ENCODE measurements at regions not wholly inside any gene's neighbourhood (a gene's known extent, or its start where the extent isn't known, plus 50 kb on each side); places are given as distances from the start of the nearest gene placed in this dataset.

DNA sequence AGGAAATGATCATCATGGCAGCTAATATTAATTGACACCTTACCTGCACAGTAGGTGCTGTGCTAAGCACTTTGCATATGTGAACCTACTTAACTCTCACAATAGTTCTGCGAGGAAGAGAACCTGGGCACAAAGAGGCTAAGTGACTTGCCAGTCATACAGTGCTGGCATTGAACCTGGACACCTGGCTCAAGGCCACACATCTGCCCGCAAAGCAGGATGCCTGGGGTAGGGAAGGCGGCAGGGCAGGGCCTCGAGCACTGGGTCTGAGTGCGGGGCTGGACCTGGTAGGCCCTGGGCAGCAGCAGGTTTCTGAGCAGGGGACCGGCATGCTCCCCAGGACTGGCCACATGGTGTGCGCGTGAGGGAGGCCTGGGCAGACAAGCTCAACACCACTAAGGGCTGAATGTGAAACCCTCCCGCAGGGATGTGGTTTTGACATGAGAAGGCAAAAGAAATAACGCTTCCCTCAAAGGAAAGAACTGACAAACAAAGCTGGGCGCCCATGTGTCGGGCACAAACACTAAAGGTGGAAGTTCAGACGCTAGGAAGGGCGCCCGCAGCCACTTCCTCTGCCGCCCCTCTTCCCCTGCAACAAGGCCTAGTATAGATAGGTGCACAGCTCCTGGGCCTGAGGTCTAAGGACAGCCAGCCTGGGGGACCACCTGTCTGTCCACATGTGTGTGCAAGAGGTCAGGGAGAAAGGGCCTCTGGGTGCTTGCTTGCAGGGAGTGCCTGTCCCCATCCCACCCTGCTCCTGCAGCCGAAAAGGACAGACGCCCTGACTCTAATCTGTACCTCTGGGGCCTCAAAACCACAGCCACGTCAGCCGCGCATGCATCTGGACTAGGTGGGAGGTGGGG is 92.5 kb downstream of the ZFP36L2 start:
- DNase-seq (ENCODE audit: low spot score) = no peak
- Histone ChIP-seq H3K27ac (peak overlapping the region in 1 of 2 donors; percentile 73), H3K4me3 (no peak overlapping the region)
- TF ChIP-seq, protein P1, sequence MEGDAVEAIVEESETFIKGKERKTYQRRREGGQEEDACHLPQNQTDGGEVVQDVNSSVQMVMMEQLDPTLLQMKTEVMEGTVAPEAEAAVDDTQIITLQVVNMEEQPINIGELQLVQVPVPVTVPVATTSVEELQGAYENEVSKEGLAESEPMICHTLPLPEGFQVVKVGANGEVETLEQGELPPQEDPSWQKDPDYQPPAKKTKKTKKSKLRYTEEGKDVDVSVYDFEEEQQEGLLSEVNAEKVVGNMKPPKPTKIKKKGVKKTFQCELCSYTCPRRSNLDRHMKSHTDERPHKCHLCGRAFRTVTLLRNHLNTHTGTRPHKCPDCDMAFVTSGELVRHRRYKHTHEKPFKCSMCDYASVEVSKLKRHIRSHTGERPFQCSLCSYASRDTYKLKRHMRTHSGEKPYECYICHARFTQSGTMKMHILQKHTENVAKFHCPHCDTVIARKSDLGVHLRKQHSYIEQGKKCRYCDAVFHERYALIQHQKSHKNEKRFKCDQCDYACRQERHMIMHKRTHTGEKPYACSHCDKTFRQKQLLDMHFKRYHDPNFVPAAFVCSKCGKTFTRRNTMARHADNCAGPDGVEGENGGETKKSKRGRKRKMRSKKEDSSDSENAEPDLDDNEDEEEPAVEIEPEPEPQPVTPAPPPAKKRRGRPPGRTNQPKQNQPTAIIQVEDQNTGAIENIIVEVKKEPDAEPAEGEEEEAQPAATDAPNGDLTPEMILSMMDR (IDR thresholded peaks at IDR 0.05) = no peak

DNA sequence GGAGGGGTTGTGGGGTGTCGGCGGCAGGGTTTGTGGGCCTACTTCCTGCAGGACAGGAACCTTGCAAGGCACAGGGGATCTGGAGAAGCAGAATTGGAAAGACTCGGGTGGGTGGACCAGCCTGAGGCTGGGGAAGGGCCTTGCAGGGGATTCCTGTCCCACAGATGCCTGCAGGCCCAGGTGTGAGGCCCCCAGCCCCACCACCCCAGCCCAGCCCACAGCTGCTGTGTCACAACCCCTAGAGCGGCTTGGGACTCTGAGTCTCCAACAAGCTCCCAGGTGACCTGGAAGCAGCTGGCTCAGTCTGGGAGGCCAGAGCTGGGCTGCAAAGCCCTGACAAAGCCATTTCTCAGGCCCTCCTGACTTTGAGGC is 93.1 kb downstream of the ZFP36L2 start:
- no peak for DNase-seq (ENCODE audit: low spot score)
- no peak overlapping the region for H3K4me3 ChIP-seq
- peak overlapping the region in 1 of 2 donors; percentile 73 for H3K27ac ChIP-seq
- TF ChIP-seq, protein P1 (IDR thresholded peaks at IDR 0.05) = no peak

DNA sequence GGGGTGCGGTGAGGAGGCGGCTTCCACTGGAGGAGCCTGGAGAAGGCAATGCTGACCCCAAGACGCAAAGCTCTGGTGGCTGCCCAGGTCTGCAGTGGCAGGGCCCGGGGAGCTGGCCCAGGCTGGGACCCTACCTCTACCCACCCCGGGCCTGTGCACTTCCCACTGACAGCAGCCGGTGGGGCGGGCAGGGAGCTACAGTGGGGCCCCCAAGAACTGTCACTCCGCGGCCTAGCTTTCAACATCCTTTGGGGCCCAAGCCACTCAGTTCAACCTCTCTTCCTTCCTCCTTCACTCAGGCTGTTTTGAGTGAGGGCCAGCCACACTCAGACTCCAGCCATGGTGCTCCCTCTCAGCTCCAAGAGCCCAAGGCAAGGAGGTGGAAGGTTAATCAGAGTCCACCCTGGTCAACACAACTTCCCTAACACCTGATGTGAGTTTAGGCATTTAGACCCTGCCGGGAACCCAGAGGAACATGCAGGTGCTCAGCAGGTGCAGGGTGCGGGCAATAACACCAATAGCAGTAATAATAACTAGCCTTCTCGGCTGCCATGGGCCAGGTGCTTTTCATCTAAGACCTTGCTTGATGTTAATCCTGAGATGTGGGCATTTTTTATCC is 93.6 kb downstream of the ZFP36L2 start:
- H3K27ac ChIP-seq = peak overlapping the region in 1 of 2 donors; percentile 73
- TF ChIP-seq, protein P1 (IDR thresholded peaks at IDR 0.05) = no peak
- H3K4me3 ChIP-seq = no peak overlapping the region
- no peak for DNase-seq (ENCODE audit: low spot score)

DNA sequence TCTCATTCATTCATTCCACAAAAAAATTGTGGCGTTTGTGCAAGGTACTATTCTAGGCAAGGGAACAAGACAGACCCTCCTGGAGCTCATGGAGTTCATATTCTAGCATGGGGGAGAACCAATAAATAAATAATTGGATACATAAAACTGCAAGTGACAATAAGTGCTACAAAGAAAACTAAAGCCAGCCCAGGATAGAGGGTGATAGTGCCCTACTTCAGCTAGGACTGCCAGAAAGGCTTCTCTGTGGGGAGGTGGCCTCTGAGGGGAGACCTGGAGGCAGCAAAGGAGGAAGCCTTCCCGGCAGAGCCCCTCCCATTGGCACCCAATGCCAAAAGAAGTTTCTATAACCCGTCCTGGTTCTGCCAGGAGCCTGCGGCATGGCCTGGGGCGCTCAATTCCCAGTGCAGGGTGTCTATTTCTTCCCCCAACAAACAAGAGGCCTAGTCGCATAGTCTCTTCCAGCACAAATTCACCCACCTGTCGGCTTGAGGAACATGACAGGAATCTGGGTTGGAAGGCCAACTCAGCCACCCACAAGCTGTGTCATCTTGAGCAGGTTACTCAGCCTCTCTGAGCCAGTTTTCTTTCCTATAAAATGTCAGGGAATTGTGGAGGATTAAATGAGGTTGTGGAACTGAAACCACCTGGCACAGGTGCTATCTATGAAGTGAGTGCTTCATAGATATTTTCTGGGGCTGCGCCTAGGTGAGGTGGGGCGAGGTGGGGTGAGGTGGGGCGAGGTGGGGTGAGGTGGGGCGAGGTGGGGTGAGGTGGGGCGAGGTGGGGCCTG is 94.3 kb downstream of the ZFP36L2 start:
- TF ChIP-seq, protein P1 (IDR thresholded peaks at IDR 0.05) = no peak
- no peak overlapping the region for H3K4me3 ChIP-seq
- H3K27ac ChIP-seq = peak overlapping the region in 1 of 2 donors; percentile 73
- no peak for DNase-seq (ENCODE audit: low spot score)

DNA sequence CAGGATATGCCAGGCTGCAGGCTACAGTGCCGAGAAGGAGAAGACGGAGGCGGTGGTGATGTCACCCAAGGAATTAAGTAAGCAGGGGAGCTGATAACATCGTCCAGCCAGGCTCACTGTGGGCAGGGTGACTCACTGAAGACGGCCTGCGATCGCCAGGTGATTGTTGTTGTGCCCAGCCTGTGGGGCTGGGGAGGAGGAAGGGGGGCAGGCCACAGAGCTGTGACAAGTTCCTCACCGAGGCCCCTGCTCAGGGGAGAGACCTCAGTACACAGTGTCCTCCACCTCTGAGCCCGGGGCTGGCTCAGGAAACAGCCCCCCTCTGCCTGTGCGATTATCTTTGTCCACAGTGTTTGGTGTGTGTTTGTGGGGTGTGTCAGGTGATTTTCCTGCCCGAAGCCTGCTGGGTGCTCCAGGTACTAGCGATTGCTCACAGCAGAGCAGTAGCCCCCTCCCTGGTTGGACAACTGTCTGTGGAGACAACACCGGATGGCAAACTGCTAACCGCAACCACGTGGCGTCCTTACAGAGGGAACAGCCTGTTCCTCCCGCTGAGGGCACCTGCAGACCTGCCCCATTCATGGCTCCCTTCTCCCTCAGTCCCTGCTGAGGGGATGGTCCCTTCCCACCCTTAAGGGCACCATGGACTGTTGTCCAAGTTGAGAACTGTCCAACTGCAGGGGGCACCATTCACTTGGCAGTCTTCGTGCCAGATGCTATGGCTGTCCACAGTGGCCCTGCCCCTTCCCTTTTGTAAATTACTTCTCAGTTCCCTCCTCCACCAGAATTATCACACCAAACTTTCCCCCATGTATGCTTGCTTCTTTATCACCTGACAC is 95.1 kb downstream of the ZFP36L2 start:
- TF ChIP-seq, protein P1 (IDR thresholded peaks at IDR 0.05) = no peak
- Histone ChIP-seq H3K4me3 (no peak overlapping the region), H3K27ac (peak overlapping the region; percentile 35 to 73)
- DNase-seq (ENCODE audit: low spot score) = no peak

DNA sequence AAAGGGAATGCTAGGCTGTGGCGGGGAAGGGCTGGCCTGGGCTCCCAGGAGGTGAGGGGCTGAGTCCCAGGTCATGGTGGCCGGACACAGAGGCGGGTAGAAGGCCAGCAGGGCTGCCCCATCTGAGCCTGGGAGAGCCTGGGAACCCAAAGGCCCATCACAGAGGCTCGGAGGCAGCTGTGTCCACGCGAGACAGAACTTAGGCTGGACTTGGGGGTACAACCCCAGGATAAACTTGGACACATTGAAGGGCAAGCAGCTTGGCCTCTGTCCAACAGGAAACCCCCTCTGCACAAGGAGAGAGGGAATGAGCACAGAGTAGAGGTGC is 95.9 kb downstream of the ZFP36L2 start:
- no peak overlapping the region for H3K4me3 ChIP-seq
- no peak for DNase-seq (ENCODE audit: low spot score)
- peak overlapping the region; percentile 35 to 73 for H3K27ac ChIP-seq
- TF ChIP-seq, protein P1 (IDR thresholded peaks at IDR 0.05) = no peak

All from coronary artery (tissue), 2 donors.